Thymus (tissue), 11 donors: ENCODE measurements at regions not wholly inside any gene's neighbourhood (a gene's known extent, or its start where the extent isn't known, plus 50 kb on each side); places are given as distances from the start of the nearest gene placed in this dataset.
A peak's percentile ranks its signal among the peaks of the same experiment; 100 is the strongest.

Experiments used
- DNase-seq, 9 donors: peaks; one replicate each; pipeline ENCODE4 v3.0.0-alpha.2; 2013; ENCODE audit warnings: low spot score in 9 of 9, low read depth in 6 of 9, missing footprints in 1 of 9
- H3K27ac ChIP-seq, 2 donors: one replicate each; pipeline ENCODE4 v1.5.1; 2013; ENCODE audit warnings: control low read depth in 1 of 2, low read depth in 1 of 2, low read length in 1 of 2, mild to moderate bottlenecking in 1 of 2, moderate library complexity in 1 of 2
- H3K27me3 ChIP-seq, 2 donors: one replicate each; pipeline ENCODE4 v1.5.1; 2013; ENCODE audit warnings: low read length in 1 of 2; ENCODE audit not compliant: control insufficient read depth in 2 of 2, insufficient read depth in 1 of 2
- H3K36me3 ChIP-seq, 2 donors: one replicate each; pipeline ENCODE4 v1.5.1; 2013; ENCODE audit warnings: low read length in 1 of 2, mild to moderate bottlenecking in 1 of 2, moderate library complexity in 1 of 2; ENCODE audit not compliant: control insufficient read depth in 2 of 2, insufficient read depth in 2 of 2
- H3K4me1 ChIP-seq, 2 donors: one replicate each; pipeline ENCODE4 v1.5.1; 2013; ENCODE audit warnings: low read length in 2 of 2; ENCODE audit not compliant: control insufficient read depth in 2 of 2, insufficient read depth in 2 of 2
- H3K4me3 ChIP-seq, 2 donors: one replicate each; pipeline ENCODE4 v1.5.1; 2013; ENCODE audit warnings: low read length in 2 of 2, control low read depth in 1 of 2, mild to moderate bottlenecking in 1 of 2
- H3K9me3 ChIP-seq, 2 donors: one replicate each; pipeline ENCODE4 v1.5.1; 2013; ENCODE audit warnings: low read length in 1 of 2, mild to moderate bottlenecking in 1 of 2; ENCODE audit not compliant: control insufficient read depth in 2 of 2, insufficient read depth in 1 of 2
- WGBS: extraction: QIAGEN DNeasy Blood & Tissue Kit; methylation state at CpG from one replicate; pipeline ENCODE4 v1.1.7; 2013; 5-methylcytosine and 5-hydroxymethylcytosine counted together
- donor health status: healthy.

GRCh38 chr17:77685881-77686486, 272.5 kb upstream of the TNRC6C start:
- no peak for DNase-seq
- Histone ChIP-seq H3K27me3 (peaks cover 0 to 29% of the 10 kb centered on the region in 2 donors), H3K4me1 (peaks cover 7 to 9% of the 10 kb centered on the region in 2 donors), H3K36me3 (no peaks in the 10 kb centered on the region), H3K9me3 (peaks cover 0 to 2% of the 10 kb centered on the region in 2 donors), H3K4me3 (no peak overlapping the region), H3K27ac (no peak overlapping the region)
- WGBS, result 96% methylated on average over 3 of the region's 3 CpGs

GRCh38 chr17:77686903-77687302, 271.6 kb upstream of the TNRC6C start:
- Histone ChIP-seq H3K27me3 (peaks cover 0 to 38% of the 10 kb centered on the region in 2 donors), H3K27ac (no peak overlapping the region), H3K36me3 (no peaks in the 10 kb centered on the region), H3K4me1 (peaks cover 7 to 11% of the 10 kb centered on the region in 2 donors), H3K4me3 (no peak overlapping the region), H3K9me3 (peaks cover 0 to 5% of the 10 kb centered on the region in 2 donors)
- WGBS, result 93% methylated on average over 8 of the region's 8 CpGs
- DNase-seq, result no peak

- Histone ChIP-seq H3K4me1 (peaks cover 7 to 11% of the 10 kb centered on the region in 2 donors), H3K36me3 (no peaks in the 10 kb centered on the region), H3K9me3 (peaks cover 0 to 3% of the 10 kb centered on the region in 2 donors), H3K27ac (no peak overlapping the region), H3K4me3 (no peak overlapping the region), H3K27me3 (peaks cover 0 to 40% of the 10 kb centered on the region in 2 donors)
- 98% methylated on average over 6 of the region's 6 CpGs for WGBS
- no peak for DNase-seq
Measured at GRCh38 chr17:77687417-77687816, 271.1 kb upstream of the TNRC6C start.

- Histone ChIP-seq H3K4me3 (no peak overlapping the region), H3K27ac (no peak overlapping the region), H3K9me3 (peaks cover 0 to 3% of the 10 kb centered on the region in 2 donors), H3K4me1 (peaks cover 7 to 11% of the 10 kb centered on the region in 2 donors), H3K27me3 (peaks cover 0 to 45% of the 10 kb centered on the region in 2 donors), H3K36me3 (no peaks in the 10 kb centered on the region)
- DNase-seq, result no peak
- 98% methylated on average over 16 of the region's 16 CpGs for WGBS
Measured at GRCh38 chr17:77687921-77688320, 270.6 kb upstream of the TNRC6C start.

GRCh38 chr17:77688369-77688768, 270.1 kb upstream of the TNRC6C start:
- WGBS, result 79% methylated on average over 4 of the region's 4 CpGs
- peaks cover 0 to 3% of the 10 kb centered on the region in 2 donors for H3K9me3 ChIP-seq
- no peaks in the 10 kb centered on the region for H3K36me3 ChIP-seq
- DNase-seq, result no peak
- peaks cover 0 to 49% of the 10 kb centered on the region in 2 donors for H3K27me3 ChIP-seq
- H3K27ac ChIP-seq, result no peak overlapping the region
- H3K4me1 ChIP-seq, result peaks cover 7 to 11% of the 10 kb centered on the region in 2 donors
- H3K4me3 ChIP-seq, result no peak overlapping the region

- DNase-seq, result peak in 1 of 9 donors; percentile 28
- Histone ChIP-seq H3K27ac (no peak overlapping the region), H3K36me3 (no peaks in the 10 kb centered on the region), H3K4me3 (no peak overlapping the region), H3K9me3 (peaks cover 0 to 3% of the 10 kb centered on the region in 2 donors), H3K27me3 (peaks cover 0 to 61% of the 10 kb centered on the region in 2 donors), H3K4me1 (peaks cover 7 to 22% of the 10 kb centered on the region in 2 donors)
- 40% methylated on average over 24 of the region's 24 CpGs for WGBS
Measured at GRCh38 chr17:77690271-77691161, 268.0 kb upstream of the TNRC6C start.

- no peak overlapping the region for H3K27ac ChIP-seq
- H3K9me3 ChIP-seq, result peaks cover 0 to 3% of the 10 kb centered on the region in 2 donors
- H3K4me1 ChIP-seq, result peaks cover 7 to 32% of the 10 kb centered on the region in 2 donors
- WGBS, result 95% methylated on average over 21 of the region's 21 CpGs
- peaks cover 0 to 66% of the 10 kb centered on the region in 2 donors for H3K27me3 ChIP-seq
- DNase-seq, result no peak
- H3K36me3 ChIP-seq, result no peaks in the 10 kb centered on the region
- no peak overlapping the region for H3K4me3 ChIP-seq
Measured at GRCh38 chr17:77691216-77692085, 267.1 kb upstream of the TNRC6C start.

- no peak overlapping the region for H3K27ac ChIP-seq
- peaks cover 11 to 44% of the 10 kb centered on the region in 2 donors for H3K4me1 ChIP-seq
- H3K36me3 ChIP-seq, result no peaks in the 10 kb centered on the region
- H3K27me3 ChIP-seq, result peaks cover 0 to 77% of the 10 kb centered on the region in 2 donors
- H3K4me3 ChIP-seq, result no peak overlapping the region
- WGBS, result 88% methylated on average over 12 of the region's 12 CpGs
- no peak for DNase-seq
- peaks cover 0 to 3% of the 10 kb centered on the region in 2 donors for H3K9me3 ChIP-seq
Measured at GRCh38 chr17:77692571-77693161, 265.8 kb upstream of the TNRC6C start.
